A673 (cell line): ENCODE measurements at regions not wholly inside any gene's neighbourhood (a gene's known extent, or its start where the extent isn't known, plus 50 kb on each side); places are given as distances from the start of the nearest gene placed in this dataset.

ENCODE experiments used
- BruUV-seq: library from RNA; stranded (reverse); fragments of 400-500 nt; replicated peaks from 2 replicates; lab custom pipeline; 2021; lab: Mats Ljungman, UMichigan
- CTCF ChIA-PET: fragments of 300-600 bp; sonication (Branson Sonifier 250); formaldehyde crosslinking; loops from one replicate; lab custom pipeline; 2022; ENCODE audit warnings: antibody characterized with exemption; lab: Charles Lee
- POLR2A ChIA-PET: fragments of 300-600 bp; sonication (Branson Sonifier 250); formaldehyde crosslinking; loops from one replicate; lab custom pipeline; 2022; ENCODE audit warnings: antibody characterized with exemption; ENCODE audit not compliant: low non-redundant PET; lab: Charles Lee
- DNase-seq: peaks from one replicate; pipeline ENCODE4 v3.0.0-alpha.2; 2015; ENCODE audit warnings: low spot score
- H3K27ac ChIP-seq: fragments of 200-600 bp; sonication (generic); 2 replicates; pipeline ENCODE4 v1.5.1; 2016; ENCODE audit warnings: mixed run types, low read depth, mild to moderate bottlenecking, mixed read lengths, antibody characterized with exemption, low read length; ENCODE audit not compliant: poor library complexity, severe bottlenecking
- H3K27me3 ChIP-seq: fragments of 200-600 bp; sonication (generic); replicated peaks from 2 replicates; pipeline ENCODE4 v1.6.1; 2017; ENCODE audit warnings: mixed run types, low read depth, mild to moderate bottlenecking, mixed read lengths, antibody characterized with exemption, low read length; ENCODE audit not compliant: insufficient read depth, poor library complexity
- H3K36me3 ChIP-seq: fragments of 200-600 bp; sonication (generic); 2 replicates; pipeline ENCODE4 v1.6.1; 2016; ENCODE audit warnings: mixed run types, mild to moderate bottlenecking, mixed read lengths, antibody characterized with exemption, low read length; ENCODE audit not compliant: insufficient read depth, poor library complexity, severe bottlenecking
- H3K4me1 ChIP-seq: fragments of 200-600 bp; sonication (generic); 2 replicates; pipeline ENCODE4 v1.6.1; 2017; ENCODE audit warnings: mixed run types, mild to moderate bottlenecking, mixed read lengths, antibody characterized with exemption, low read length; ENCODE audit not compliant: insufficient read depth, poor library complexity, severe bottlenecking
- H3K4me3 ChIP-seq: fragments of 200-600 bp; sonication (generic); 2 replicates; pipeline ENCODE4 v1.5.1; 2016; ENCODE audit warnings: low read depth, mixed run types, mild to moderate bottlenecking, mixed read lengths, low read length; ENCODE audit not compliant: poor library complexity, severe bottlenecking
- H3K9me3 ChIP-seq: fragments of 200-600 bp; sonication (generic); 2 replicates; pipeline ENCODE4 v1.6.1; 2016; ENCODE audit warnings: mixed run types, low read depth, mild to moderate bottlenecking, mixed read lengths, antibody characterized with exemption, low read length; ENCODE audit not compliant: poor library complexity, severe bottlenecking
- CTCF ChIP-seq: fragments of 300-800, 200-600 bp; sonication (generic); conservative IDR thresholded peaks from 2 replicates; pipeline ENCODE4 v1.5.1; 2017; ENCODE audit warnings: low read depth, mild to moderate bottlenecking, antibody characterized with exemption, low read length, moderate library complexity, mixed read lengths
- EZH2 ChIP-seq: fragments of 200-600 bp; sonication (generic); IDR thresholded peaks from 2 replicates; pipeline ENCODE4 v1.6.1; 2017; ENCODE audit warnings: borderline replicate concordance, low read depth, mild to moderate bottlenecking, mixed read lengths, antibody characterized with exemption, low read length; ENCODE audit not compliant: poor library complexity, severe bottlenecking
- intact Hi-C: fragments of 100-400 bp; cut with micrococcal nuclease; formaldehyde crosslinking; loops from one replicate; pipeline ENCODE4 v1.10.0; 2022; ENCODE audit not compliant: unreplicated experiment

DNA sequence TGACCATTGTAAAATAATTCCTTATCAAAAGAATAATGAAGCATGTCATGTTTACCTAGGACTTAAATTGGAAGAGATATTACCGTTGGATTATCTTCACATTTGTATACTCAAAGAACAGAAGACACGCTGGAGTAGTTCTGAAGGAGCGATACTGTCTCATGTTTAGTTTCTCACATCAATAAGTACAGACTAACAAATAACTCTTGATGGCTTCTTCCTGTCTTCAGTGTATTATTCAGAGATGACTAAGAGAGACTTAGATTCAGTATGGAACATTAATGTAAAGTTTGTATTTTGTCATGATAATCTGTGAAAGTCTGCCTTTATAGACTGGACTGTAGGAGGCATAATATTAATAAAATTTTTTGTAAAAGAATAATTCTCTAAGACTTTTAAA, 72.7 kb downstream of the SPRY1 start:
- no TSS peak for BruUV-seq
- H3K4me1 ChIP-seq, result no peaks in the 10 kb centered on the region
- no peak for TF ChIP-seq EZH2
- no peak for TF ChIP-seq CTCF
- H3K36me3 ChIP-seq, result no peaks in the 10 kb centered on the region
- no peak overlapping the region for H3K27ac ChIP-seq
- DNase-seq, result no peak
- H3K4me3 ChIP-seq, result no peak overlapping the region
- CTCF ChIA-PET, result no interaction called here
- H3K27me3 ChIP-seq, result no peaks in the 10 kb centered on the region
- POLR2A ChIA-PET, result no interaction called here
- H3K9me3 ChIP-seq, result no peaks in the 10 kb centered on the region
- intact Hi-C loops, result no loop called here

- intact Hi-C loops, result no loop called here
- POLR2A ChIA-PET, result no interaction called here
- H3K4me3 ChIP-seq, result no peak overlapping the region
- CTCF ChIA-PET, result no interaction called here
- DNase-seq, result no peak
- H3K36me3 ChIP-seq, result no peaks in the 10 kb centered on the region
- TF ChIP-seq EZH2 (no peak), CTCF (no peak)
- H3K9me3 ChIP-seq, result no peaks in the 10 kb centered on the region
- H3K27ac ChIP-seq, result no peak overlapping the region
- H3K27me3 ChIP-seq, result no peaks in the 10 kb centered on the region
- no peaks in the 10 kb centered on the region for H3K4me1 ChIP-seq
- BruUV-seq, result no TSS peak
Observed at GRCh38 chr4:123469696-123470095, 73.1 kb downstream of the SPRY1 start.

DNA sequence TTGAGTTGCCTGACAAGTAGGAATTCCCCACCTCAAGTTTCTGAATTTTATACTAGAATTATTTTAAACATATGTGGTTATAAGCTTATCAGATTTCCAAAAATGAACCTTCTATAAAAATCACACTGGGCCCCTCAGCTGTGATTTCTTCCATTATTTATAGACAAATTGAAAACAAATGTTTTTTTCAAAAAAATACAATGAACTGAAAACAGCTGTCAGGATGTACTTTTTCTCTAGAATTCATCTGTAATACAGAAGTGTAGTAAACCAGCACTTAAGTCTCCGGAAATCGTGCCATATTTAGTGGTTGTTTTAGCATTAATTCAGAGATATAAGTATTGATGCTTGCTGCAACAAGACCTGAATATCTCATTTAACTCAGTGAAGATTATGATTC, 74.0 kb downstream of the SPRY1 start:
- CTCF ChIA-PET, result no interaction called here
- H3K9me3 ChIP-seq, result no peaks in the 10 kb centered on the region
- H3K36me3 ChIP-seq, result no peaks in the 10 kb centered on the region
- H3K4me1 ChIP-seq, result no peaks in the 10 kb centered on the region
- no peak for TF ChIP-seq EZH2
- TF ChIP-seq CTCF, result no peak
- intact Hi-C loops, result no loop called here
- DNase-seq, result no peak
- no TSS peak for BruUV-seq
- H3K4me3 ChIP-seq, result no peak overlapping the region
- H3K27me3 ChIP-seq, result no peaks in the 10 kb centered on the region
- no peak overlapping the region for H3K27ac ChIP-seq
- POLR2A ChIA-PET, result no interaction called here
